T-helper 17 cell (primary cell): ENCODE measurements at regions not wholly inside any gene's neighbourhood (a gene's known extent, or its start where the extent isn't known, plus 50 kb on each side); places are given as distances from the start of the nearest gene placed in this dataset.
"Not testable (repeated sequence)": the region's sequence is repeated elsewhere in the genome, so short reads cannot be mapped to it uniquely, and the experiment has no call there.

Source experiments
- ATAC-seq: fragments of 150-1000 bp; cut with Tn5 transposase; 2 replicates; pipeline ENCODE4 v1.10.0; 2021; ENCODE audit warnings: mild to moderate bottlenecking, moderate library complexity
- DNase-seq, 3 donors: peaks; one replicate each; pipeline versions ENCODE4 v3.0.0 to v3.0.0-alpha.2; 2020 to 2021
- H3K9me3 ChIP-seq: one replicate; pipeline ENCODE4 v1.7.0; 2013; ENCODE audit warnings: low read length, mild to moderate bottlenecking; ENCODE audit not compliant: control insufficient read depth, poor library complexity, severe bottlenecking
- H3K27ac Mint-ChIP-seq: one replicate; pipeline ENCODE4 v1.8.0; 2022; ENCODE audit warnings: mild to moderate bottlenecking, moderate library complexity, mixed read lengths
- H3K27me3 Mint-ChIP-seq: one replicate; pipeline ENCODE4 v1.8.0; 2022; ENCODE audit warnings: mixed read lengths
- H3K36me3 Mint-ChIP-seq: one replicate; pipeline ENCODE4 v1.8.0; 2022; ENCODE audit warnings: low read depth, mixed read lengths
- H3K4me1 Mint-ChIP-seq: one replicate; pipeline ENCODE4 v1.8.0; 2022; ENCODE audit warnings: mild to moderate bottlenecking, mixed read lengths
- H3K4me3 Mint-ChIP-seq: one replicate; pipeline ENCODE4 v1.8.0; 2022; ENCODE audit warnings: mild to moderate bottlenecking, moderate library complexity, mixed read lengths

DNA sequence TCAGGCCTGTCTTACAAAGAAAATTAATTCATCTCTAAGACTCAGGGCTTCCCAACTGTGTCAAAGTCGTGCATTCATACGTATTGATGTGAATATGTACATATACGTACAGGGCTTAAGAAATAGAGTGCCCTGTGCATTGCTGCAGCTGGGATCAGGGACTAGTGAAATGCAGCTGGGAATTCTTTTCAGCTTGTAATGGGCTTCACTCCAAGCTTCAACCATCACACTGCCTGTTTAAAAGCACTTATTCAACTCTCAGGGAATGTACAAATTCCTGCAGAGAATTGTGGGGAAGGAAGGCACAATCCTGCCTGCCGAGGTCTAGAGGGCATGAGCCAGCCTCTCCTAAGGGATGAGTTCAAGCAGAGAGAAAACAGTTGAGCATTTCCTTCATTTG lies 59.6 kb upstream of the MAN2A1 start:
- H3K27me3 Mint-ChIP-seq = peaks cover 41% of the 10 kb centered on the region
- no peak overlapping the region for H3K27ac Mint-ChIP-seq

DNA sequence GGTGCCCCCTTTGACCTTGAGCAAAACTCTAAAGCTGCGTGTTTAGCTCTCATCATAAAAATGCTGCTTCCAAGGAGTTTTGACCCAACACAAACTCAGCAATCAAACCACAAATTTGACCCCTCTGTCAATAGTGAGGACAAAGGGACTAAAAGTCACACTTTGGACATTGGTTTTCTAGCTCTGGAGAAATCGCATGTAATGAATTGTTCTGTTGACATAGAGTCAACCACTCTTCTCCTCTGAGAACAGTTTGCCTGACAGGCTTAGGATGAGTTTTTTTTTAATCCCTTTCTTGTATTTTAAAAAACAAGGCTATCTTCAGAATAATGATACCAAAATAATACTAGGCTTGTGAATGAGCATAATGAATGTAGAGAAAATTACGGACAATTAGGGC lies 61.1 kb upstream of the MAN2A1 start:
- peaks cover 36% of the 10 kb centered on the region for H3K27me3 Mint-ChIP-seq
- no peak overlapping the region for H3K27ac Mint-ChIP-seq
- H3K36me3 Mint-ChIP-seq = no peaks in the 10 kb centered on the region
- DNase-seq (no peak), ATAC-seq (no peak)
- no peaks in the 10 kb centered on the region for H3K4me1 Mint-ChIP-seq
- H3K4me3 Mint-ChIP-seq = no peak overlapping the region
- no peaks in the 10 kb centered on the region for H3K9me3 ChIP-seq

More for the DNA sequence above, 59.6 kb upstream of the MAN2A1 start:
- no peaks in the 10 kb centered on the region for H3K9me3 ChIP-seq
- Mint-ChIP-seq H3K36me3 (no peaks in the 10 kb centered on the region), H3K4me1 (no peaks in the 10 kb centered on the region), H3K4me3 (no peak overlapping the region)
- DNase-seq (no peak), ATAC-seq (no peak)

DNA sequence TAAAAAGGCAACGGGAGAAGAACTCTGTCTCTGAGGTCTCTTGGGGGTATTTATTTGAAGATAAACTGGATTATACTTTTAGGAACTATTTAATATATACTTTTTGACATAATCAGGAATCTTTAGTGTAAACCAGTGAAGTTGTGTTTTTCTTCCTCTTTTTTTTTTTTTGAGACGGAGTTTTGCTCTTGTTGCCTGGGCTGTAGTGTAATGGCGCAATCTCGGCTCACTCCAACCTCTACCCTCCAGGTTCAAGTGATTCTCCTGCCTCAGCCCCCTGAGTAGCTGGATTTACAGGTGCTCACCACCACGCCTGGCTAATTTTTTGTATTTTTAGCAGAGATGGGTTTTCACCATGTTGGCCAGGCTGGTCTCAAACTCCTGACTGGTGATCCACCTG lies 68.5 kb upstream of the MAN2A1 start:
- not testable (repeated sequence) for H3K4me1 Mint-ChIP-seq, DNase-seq, ATAC-seq, H3K36me3 Mint-ChIP-seq, H3K27ac Mint-ChIP-seq, H3K4me3 Mint-ChIP-seq, H3K9me3 ChIP-seq, H3K27me3 Mint-ChIP-seq

GRCh38 chr5:109620651-109621050 lies 69.1 kb upstream of the MAN2A1 start:
- Mint-ChIP-seq H3K4me3 (no peak overlapping the region), H3K4me1 (no peaks in the 10 kb centered on the region), H3K36me3 (no peaks in the 10 kb centered on the region), H3K27me3 (peaks cover 7% of the 10 kb centered on the region), H3K27ac (no peak overlapping the region)
- H3K9me3 ChIP-seq = no peaks in the 10 kb centered on the region
- ATAC-seq (no peak), DNase-seq (no peak)

DNA sequence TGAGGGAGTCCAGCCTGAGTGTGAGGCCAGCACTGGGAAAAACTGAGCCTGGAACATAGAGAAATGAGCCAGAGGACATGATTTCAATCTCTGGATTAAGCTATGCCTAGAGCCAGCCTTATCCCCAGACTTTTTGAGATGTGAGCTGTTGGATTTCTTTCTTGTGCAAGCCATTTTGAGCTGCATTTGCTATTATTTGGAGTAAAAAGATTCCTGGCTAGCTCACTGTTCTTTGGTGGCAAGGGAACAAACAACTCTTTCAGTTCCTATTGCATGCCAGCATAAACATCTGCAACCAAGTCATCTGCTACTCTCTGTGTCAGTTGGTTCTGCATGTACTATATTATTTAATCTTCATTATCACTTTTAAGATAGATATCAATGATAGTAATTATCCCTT lies 70.1 kb upstream of the MAN2A1 start:
- no peaks in the 10 kb centered on the region for H3K36me3 Mint-ChIP-seq
- H3K4me3 Mint-ChIP-seq = no peak overlapping the region
- no peaks in the 10 kb centered on the region for H3K9me3 ChIP-seq
- no peaks in the 10 kb centered on the region for H3K4me1 Mint-ChIP-seq
- no peak overlapping the region for H3K27ac Mint-ChIP-seq
- peaks cover 7% of the 10 kb centered on the region for H3K27me3 Mint-ChIP-seq
- no peak for DNase-seq
- no peak for ATAC-seq

DNA sequence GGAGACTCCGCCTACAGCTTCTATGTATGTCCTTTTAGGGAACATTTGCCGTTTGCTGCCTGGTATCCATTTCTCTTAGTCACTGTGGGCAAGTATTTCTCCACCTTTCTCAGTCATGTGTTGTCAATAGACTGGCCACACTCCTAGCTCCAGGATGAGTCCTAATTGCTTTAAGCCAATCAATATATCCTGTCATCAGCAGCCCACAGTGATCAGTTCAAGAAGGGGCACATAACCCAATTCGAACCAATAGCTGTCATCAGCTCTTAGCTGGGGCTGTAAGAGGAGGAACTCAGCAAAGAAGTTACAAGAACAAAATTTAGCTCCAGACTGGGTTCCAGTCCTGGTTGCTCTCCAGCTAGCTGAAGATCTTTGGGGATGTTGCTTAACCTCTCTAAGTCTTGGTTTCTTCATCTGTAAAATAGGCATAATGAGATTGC lies 70.7 kb upstream of the MAN2A1 start:
- Mint-ChIP-seq H3K27ac (no peak overlapping the region), H3K27me3 (peaks cover 7% of the 10 kb centered on the region), H3K36me3 (no peaks in the 10 kb centered on the region), H3K4me3 (no peak overlapping the region), H3K4me1 (no peaks in the 10 kb centered on the region)
- ATAC-seq = no peak
- DNase-seq = no peak
- no peaks in the 10 kb centered on the region for H3K9me3 ChIP-seq

- Mint-ChIP-seq H3K4me3 (no peak overlapping the region), H3K36me3 (no peaks in the 10 kb centered on the region), H3K4me1 (no peaks in the 10 kb centered on the region), H3K27me3 (peaks cover 7% of the 10 kb centered on the region), H3K27ac (no peak overlapping the region)
- DNase-seq = no peak
- ATAC-seq = no peak
- H3K9me3 ChIP-seq = no peaks in the 10 kb centered on the region
These were observed 74.7 kb upstream of the MAN2A1 start for GRCh38 chr5:109614981-109615380.

DNA sequence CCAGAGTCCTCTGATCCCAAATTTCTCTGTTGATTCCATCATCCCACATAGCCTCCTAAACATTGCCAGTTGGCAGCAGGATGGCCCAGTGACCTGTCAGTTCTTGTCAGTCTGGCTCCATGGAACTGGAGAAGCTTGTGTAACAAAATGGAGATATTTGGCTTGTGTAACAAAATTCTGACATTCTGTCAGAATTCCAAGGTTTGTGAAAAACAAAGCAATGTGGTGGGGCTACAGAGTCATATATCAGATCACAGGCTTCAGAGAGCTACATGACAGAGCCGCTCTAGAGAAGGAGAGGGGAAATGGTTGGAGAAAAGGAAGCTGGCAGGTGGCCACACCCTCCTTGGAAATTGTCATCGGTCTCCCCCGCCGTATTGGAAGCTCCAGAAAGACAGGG lies 75.4 kb upstream of the MAN2A1 start:
- Mint-ChIP-seq H3K27ac (no peak overlapping the region), H3K27me3 (peaks cover 7% of the 10 kb centered on the region), H3K4me1 (no peaks in the 10 kb centered on the region), H3K4me3 (no peak overlapping the region), H3K36me3 (no peaks in the 10 kb centered on the region)
- no peak for ATAC-seq
- H3K9me3 ChIP-seq = no peaks in the 10 kb centered on the region
- DNase-seq = no peak

GRCh38 chr5:109612278-109612905 lies 77.3 kb upstream of the MAN2A1 start:
- Mint-ChIP-seq H3K27me3 (no peaks in the 10 kb centered on the region), H3K27ac (no peak overlapping the region), H3K4me3 (no peak overlapping the region), H3K4me1 (no peaks in the 10 kb centered on the region), H3K36me3 (no peaks in the 10 kb centered on the region)
- DNase-seq (no peak), ATAC-seq (no peak)
- no peaks in the 10 kb centered on the region for H3K9me3 ChIP-seq

DNA sequence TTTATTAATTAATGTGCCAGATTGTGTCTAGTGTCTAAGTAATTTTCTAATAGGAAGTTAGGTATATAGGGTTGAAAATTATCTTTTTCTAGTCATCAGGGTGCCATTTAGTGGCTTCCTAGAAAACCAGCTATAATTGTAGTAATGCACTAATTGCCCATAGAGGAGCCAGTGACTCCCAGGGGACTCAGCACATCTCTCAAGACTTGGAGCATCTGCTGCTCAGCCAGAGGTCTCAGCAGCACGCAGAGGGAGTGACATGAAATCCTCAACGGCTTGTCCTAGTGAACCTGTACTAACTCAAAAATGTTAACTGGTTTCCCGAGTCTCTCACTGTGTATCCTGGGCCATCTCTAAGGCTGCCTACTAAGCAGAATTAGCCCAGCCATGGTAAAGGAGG lies 78.2 kb upstream of the MAN2A1 start:
- Mint-ChIP-seq H3K27me3 (no peaks in the 10 kb centered on the region), H3K36me3 (no peaks in the 10 kb centered on the region), H3K4me3 (no peak overlapping the region), H3K27ac (no peak overlapping the region), H3K4me1 (no peaks in the 10 kb centered on the region)
- no peaks in the 10 kb centered on the region for H3K9me3 ChIP-seq
- no peak for DNase-seq
- no peak for ATAC-seq

GRCh38 chr5:109611061-109611460 lies 78.7 kb upstream of the MAN2A1 start:
- no peak for ATAC-seq
- H3K36me3 Mint-ChIP-seq = no peaks in the 10 kb centered on the region

GRCh38 chr5:109610581-109610980 lies 79.1 kb upstream of the MAN2A1 start:
- Mint-ChIP-seq H3K4me1 (no peaks in the 10 kb centered on the region), H3K27me3 (peaks cover 6% of the 10 kb centered on the region), H3K4me3 (no peak overlapping the region), H3K36me3 (no peaks in the 10 kb centered on the region), H3K27ac (no peak overlapping the region)
- H3K9me3 ChIP-seq = no peaks in the 10 kb centered on the region
- no peak for ATAC-seq
- DNase-seq = no peak

More at GRCh38 chr5:109611061-109611460, 78.7 kb upstream of the MAN2A1 start:
- H3K4me3 Mint-ChIP-seq = no peak overlapping the region
- no peaks in the 10 kb centered on the region for H3K4me1 Mint-ChIP-seq
- H3K27ac Mint-ChIP-seq = no peak overlapping the region
- no peaks in the 10 kb centered on the region for H3K9me3 ChIP-seq
- DNase-seq = no peak
- peaks cover under 1% of the 10 kb centered on the region for H3K27me3 Mint-ChIP-seq

- Mint-ChIP-seq H3K27ac (no peak overlapping the region), H3K4me1 (no peaks in the 10 kb centered on the region), H3K27me3 (peaks cover 18% of the 10 kb centered on the region), H3K36me3 (no peaks in the 10 kb centered on the region), H3K4me3 (no peak overlapping the region)
- no peaks in the 10 kb centered on the region for H3K9me3 ChIP-seq
- DNase-seq (no peak), ATAC-seq (no peak)
These were observed 84.5 kb upstream of the MAN2A1 start for GRCh38 chr5:109605207-109605730.

- no peak overlapping the region for H3K4me3 Mint-ChIP-seq
- DNase-seq (no peak), ATAC-seq (no peak)
- no peaks in the 10 kb centered on the region for H3K9me3 ChIP-seq
- H3K4me1 Mint-ChIP-seq = no peaks in the 10 kb centered on the region
- no peaks in the 10 kb centered on the region for H3K36me3 Mint-ChIP-seq
- H3K27me3 Mint-ChIP-seq = peaks cover 19% of the 10 kb centered on the region
- no peak overlapping the region for H3K27ac Mint-ChIP-seq
These were observed 85.0 kb upstream of the MAN2A1 start for GRCh38 chr5:109604758-109605157.
